Loucy (cell line): ENCODE measurements at regions not wholly inside any gene's neighbourhood (a gene's known extent, or its start where the extent isn't known, plus 50 kb on each side); places are given as distances from the start of the nearest gene placed in this dataset.

Experiments used
- EZH2phosphoT487 ChIP-seq: fragments of 200-600 bp; IDR thresholded peaks from 2 replicates; pipeline ENCODE4 v1.6.1; 2018; ENCODE audit warnings: antibody characterized with exemption, mild to moderate bottlenecking, moderate library complexity, borderline replicate concordance
- TF ChIP-seq, protein P1 (sequence below): fragments of 200-600 bp; sonication (generic); conservative IDR thresholded peaks from 2 replicates; pipeline ENCODE4 v1.5.1; 2014; ENCODE audit warnings: mild to moderate bottlenecking, antibody characterized with exemption, low read length

DNA sequence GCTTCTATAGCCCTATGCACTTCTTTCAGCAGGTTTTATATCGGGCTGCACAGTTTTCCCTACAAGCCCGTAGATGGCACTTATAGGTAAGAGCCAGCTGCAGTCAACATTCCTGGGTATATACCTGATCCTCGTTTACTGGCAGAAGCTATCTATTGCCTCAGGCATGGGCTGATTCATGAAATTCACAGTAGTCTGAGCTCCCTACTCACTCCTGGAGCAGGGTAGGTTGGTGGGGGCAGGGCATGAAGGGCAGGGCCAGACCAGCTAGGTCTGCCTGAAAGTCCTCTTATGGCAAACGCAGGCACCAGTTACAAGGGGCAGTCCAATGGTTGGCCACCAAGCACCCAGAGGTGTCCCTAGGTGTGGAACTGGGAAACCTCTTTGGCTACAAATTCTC, 345.8 kb downstream of the RPS29 start:
- TF ChIP-seq, protein P1, sequence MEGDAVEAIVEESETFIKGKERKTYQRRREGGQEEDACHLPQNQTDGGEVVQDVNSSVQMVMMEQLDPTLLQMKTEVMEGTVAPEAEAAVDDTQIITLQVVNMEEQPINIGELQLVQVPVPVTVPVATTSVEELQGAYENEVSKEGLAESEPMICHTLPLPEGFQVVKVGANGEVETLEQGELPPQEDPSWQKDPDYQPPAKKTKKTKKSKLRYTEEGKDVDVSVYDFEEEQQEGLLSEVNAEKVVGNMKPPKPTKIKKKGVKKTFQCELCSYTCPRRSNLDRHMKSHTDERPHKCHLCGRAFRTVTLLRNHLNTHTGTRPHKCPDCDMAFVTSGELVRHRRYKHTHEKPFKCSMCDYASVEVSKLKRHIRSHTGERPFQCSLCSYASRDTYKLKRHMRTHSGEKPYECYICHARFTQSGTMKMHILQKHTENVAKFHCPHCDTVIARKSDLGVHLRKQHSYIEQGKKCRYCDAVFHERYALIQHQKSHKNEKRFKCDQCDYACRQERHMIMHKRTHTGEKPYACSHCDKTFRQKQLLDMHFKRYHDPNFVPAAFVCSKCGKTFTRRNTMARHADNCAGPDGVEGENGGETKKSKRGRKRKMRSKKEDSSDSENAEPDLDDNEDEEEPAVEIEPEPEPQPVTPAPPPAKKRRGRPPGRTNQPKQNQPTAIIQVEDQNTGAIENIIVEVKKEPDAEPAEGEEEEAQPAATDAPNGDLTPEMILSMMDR, result no peak
- TF ChIP-seq EZH2phosphoT487, result no peak
